DOHH2 (cell line): ENCODE measurements at regions not wholly inside any gene's neighbourhood (a gene's known extent, or its start where the extent isn't known, plus 50 kb on each side); places are given as distances from the start of the nearest gene placed in this dataset.

Experiments used
- H3F3A ChIP-seq: fragments of 200-600 bp; sonication (generic), shearing (Covaris generic); 2 replicates; pipeline ENCODE4 v1.6.0; 2016; ENCODE audit warnings: antibody characterized with exemption, mild to moderate bottlenecking; ENCODE audit not compliant: control insufficient read depth, insufficient read depth
- H3K27ac ChIP-seq: fragments of 200-600 bp; sonication (generic); 2 replicates; pipeline ENCODE4 v1.5.1; 2014; ENCODE audit warnings: low read depth, mild to moderate bottlenecking, low read length, moderate library complexity
- H3K27me3 ChIP-seq: fragments of 200-600 bp; sonication (generic); 2 replicates; pipeline ENCODE4 v1.6.1; 2014; ENCODE audit warnings: mild to moderate bottlenecking, low read length, mixed read lengths; ENCODE audit not compliant: control insufficient read depth
- H3K36me3 ChIP-seq: fragments of 200-600 bp; sonication (generic); 2 replicates; pipeline ENCODE4 v1.6.1; 2014; ENCODE audit warnings: mild to moderate bottlenecking, low read length, moderate library complexity, mixed read lengths; ENCODE audit not compliant: control insufficient read depth
- H3K4me1 ChIP-seq: fragments of 200-600 bp; sonication (generic); 2 replicates; pipeline ENCODE4 v1.6.1; 2014; ENCODE audit warnings: mild to moderate bottlenecking, low read length, mixed read lengths; ENCODE audit not compliant: control insufficient read depth
- H3K4me2 ChIP-seq: fragments of 200-600 bp; sonication (generic); 2 replicates; pipeline ENCODE4 v1.6.0; 2014; ENCODE audit warnings: mild to moderate bottlenecking, low read length, moderate library complexity
- H3K4me3 ChIP-seq: fragments of 200-600 bp; sonication (generic); 2 replicates; pipeline ENCODE4 v1.5.1; 2014; ENCODE audit warnings: mild to moderate bottlenecking, low read length, mixed read lengths
- H3K79me2 ChIP-seq: fragments of 200-600 bp; sonication (generic); 2 replicates; pipeline ENCODE4 v1.6.1; 2014; ENCODE audit warnings: mild to moderate bottlenecking, low read length, mixed read lengths; ENCODE audit not compliant: control insufficient read depth
- H3K9me2 ChIP-seq: fragments of 200-600 bp; sonication (generic); replicated peaks from 2 replicates; pipeline ENCODE4 v1.6.1; 2014; ENCODE audit warnings: mild to moderate bottlenecking, low read length, mixed read lengths; ENCODE audit not compliant: control insufficient read depth
- H3K9me3 ChIP-seq: fragments of 200-600 bp; sonication (generic); 2 replicates; pipeline ENCODE4 v1.6.1; 2014; ENCODE audit warnings: antibody characterized with exemption, low read length, mixed read lengths; ENCODE audit not compliant: control insufficient read depth, insufficient read depth
- H4K20me1 ChIP-seq: fragments of 200-600 bp; sonication (generic); 2 replicates; pipeline ENCODE4 v1.6.0; 2014; ENCODE audit warnings: low read depth, mild to moderate bottlenecking, antibody characterized with exemption, low read length, moderate library complexity; ENCODE audit not compliant: control insufficient read depth, insufficient read depth
- EZH2phosphoT487 ChIP-seq: fragments of 200-600 bp; sonication (generic); IDR thresholded peaks from 2 replicates; pipeline ENCODE4 v1.6.1; 2017; ENCODE audit warnings: borderline replicate concordance, mild to moderate bottlenecking, antibody characterized with exemption, low read length, moderate library complexity, mixed read lengths
- TF ChIP-seq, protein P1 (sequence below): fragments of 200-600 bp; sonication (generic); IDR thresholded peaks from one replicate; pipeline ENCODE4 v1.5.1; 2014; ENCODE audit warnings: antibody characterized with exemption, mild to moderate bottlenecking, low read depth, low read length; ENCODE audit not compliant: poor library complexity, severe bottlenecking

DNA sequence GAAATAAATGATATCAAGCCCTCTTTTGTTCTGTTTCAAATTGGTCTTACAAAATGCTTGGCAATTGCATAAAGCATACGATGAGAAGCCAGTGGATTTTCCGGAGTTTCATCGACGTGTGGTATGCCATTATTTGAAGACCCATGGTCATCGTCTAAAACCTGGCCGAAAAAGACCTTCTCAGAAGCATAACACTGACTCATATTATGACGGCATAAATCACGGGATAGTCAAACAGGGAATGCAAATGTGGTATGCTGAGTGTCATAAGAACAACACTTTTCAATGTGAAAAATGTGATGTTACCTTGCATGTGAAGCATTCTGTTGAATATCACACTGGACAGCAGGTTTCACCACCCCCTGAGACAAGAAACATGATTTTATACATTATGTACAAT is 695.2 kb downstream of the GRXCR1 start:
- TF ChIP-seq EZH2phosphoT487 = no peak
- TF ChIP-seq, protein P1, sequence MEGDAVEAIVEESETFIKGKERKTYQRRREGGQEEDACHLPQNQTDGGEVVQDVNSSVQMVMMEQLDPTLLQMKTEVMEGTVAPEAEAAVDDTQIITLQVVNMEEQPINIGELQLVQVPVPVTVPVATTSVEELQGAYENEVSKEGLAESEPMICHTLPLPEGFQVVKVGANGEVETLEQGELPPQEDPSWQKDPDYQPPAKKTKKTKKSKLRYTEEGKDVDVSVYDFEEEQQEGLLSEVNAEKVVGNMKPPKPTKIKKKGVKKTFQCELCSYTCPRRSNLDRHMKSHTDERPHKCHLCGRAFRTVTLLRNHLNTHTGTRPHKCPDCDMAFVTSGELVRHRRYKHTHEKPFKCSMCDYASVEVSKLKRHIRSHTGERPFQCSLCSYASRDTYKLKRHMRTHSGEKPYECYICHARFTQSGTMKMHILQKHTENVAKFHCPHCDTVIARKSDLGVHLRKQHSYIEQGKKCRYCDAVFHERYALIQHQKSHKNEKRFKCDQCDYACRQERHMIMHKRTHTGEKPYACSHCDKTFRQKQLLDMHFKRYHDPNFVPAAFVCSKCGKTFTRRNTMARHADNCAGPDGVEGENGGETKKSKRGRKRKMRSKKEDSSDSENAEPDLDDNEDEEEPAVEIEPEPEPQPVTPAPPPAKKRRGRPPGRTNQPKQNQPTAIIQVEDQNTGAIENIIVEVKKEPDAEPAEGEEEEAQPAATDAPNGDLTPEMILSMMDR = no peak

DNA sequence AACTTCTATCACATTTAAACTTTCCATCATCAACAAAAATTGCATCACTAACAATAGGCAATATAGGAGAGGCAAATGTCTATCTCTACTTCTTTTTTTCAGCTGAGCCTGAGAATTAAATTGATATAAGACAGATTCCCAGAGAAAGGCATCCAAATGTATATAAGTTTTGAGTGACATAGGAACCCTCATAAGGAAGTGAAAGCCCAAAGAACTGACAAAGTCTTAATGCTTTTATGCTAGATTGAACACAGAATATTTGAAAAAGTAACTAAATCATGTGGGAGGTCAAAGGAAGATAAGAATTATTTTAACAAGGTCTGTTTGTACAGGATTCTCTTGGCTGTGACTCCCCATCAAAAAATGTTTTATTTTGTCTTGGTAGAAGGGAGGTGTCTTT is 714.9 kb downstream of the GRXCR1 start:
- H3K27me3 ChIP-seq = no peaks in the 10 kb centered on the region
- peak overlapping the region; percentile 57 for H3K4me2 ChIP-seq
- H3K27ac ChIP-seq = peak overlapping the region; percentile 91
- peaks cover 13% of the 10 kb centered on the region for H3F3A ChIP-seq
- peaks cover 49% of the 10 kb centered on the region for H3K4me1 ChIP-seq
- no peaks in the 10 kb centered on the region for H3K9me2 ChIP-seq
- peak overlapping the region; percentile 49 for H3K4me3 ChIP-seq
- no peaks in the 10 kb centered on the region; the same call in 1 of the 2 replicates for H3K9me3 ChIP-seq
- no peak for TF ChIP-seq EZH2phosphoT487
- TF ChIP-seq, protein P1 = no peak
- H4K20me1 ChIP-seq = no peaks in the 10 kb centered on the region
- H3K36me3 ChIP-seq = no peaks in the 10 kb centered on the region
- H3K79me2 ChIP-seq = no peaks in the 10 kb centered on the region

More for the DNA sequence above, 695.2 kb downstream of the GRXCR1 start:
- Histone ChIP-seq H4K20me1 (no peaks in the 10 kb centered on the region), H3K9me3 (no peaks in the 10 kb centered on the region), H3K27ac (no peak overlapping the region), H3K79me2 (no peaks in the 10 kb centered on the region), H3K36me3 (no peaks in the 10 kb centered on the region), H3F3A (no peaks in the 10 kb centered on the region), H3K9me2 (no peaks in the 10 kb centered on the region), H3K4me1 (peaks cover 5% of the 10 kb centered on the region; the same call in 1 of the 2 replicates), H3K27me3 (no peaks in the 10 kb centered on the region), H3K4me2 (no peak overlapping the region), H3K4me3 (no peak overlapping the region)

DNA sequence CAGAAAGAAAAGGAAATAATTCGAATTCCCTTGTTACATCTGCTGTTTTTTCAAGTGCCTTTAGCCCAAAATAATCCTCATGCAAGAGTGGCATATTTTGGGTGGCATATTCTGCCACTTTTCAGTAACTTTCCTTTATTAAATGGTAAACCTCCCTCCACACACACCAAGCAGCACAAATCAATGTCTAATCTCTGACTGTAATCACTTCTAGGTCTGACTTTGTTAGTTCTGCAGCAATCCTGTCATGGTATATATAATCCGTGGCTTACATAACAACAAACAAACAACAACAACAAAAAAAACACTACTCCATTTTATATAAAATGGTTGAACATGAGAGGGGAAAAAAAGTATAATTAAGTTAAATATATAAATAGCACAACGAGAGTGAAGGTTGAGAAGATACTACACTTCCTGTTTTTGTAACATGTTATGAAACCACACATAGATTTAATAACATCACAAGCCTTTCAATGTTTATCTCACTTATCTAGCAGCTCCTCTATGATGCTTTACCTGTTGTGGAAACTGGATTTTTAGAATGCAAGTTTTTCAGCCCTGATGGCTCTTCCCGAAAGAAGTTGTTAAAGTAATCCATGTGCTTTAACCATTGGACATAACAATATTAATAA is 715.4 kb downstream of the GRXCR1 start:
- Histone ChIP-seq H3K79me2 (no peaks in the 10 kb centered on the region), H4K20me1 (no peaks in the 10 kb centered on the region), H3K4me2 (peak overlapping the region; percentile 57), H3K9me2 (no peaks in the 10 kb centered on the region), H3K4me1 (peaks cover 49% of the 10 kb centered on the region), H3F3A (peaks cover 13% of the 10 kb centered on the region), H3K36me3 (no peaks in the 10 kb centered on the region), H3K4me3 (peak overlapping the region; percentile 49), H3K27me3 (no peaks in the 10 kb centered on the region), H3K27ac (peak overlapping the region; percentile 91), H3K9me3 (no peaks in the 10 kb centered on the region; the same call in 1 of the 2 replicates)
- TF ChIP-seq, protein P1 = no peak
- TF ChIP-seq EZH2phosphoT487 = no peak
